ENCODE measurements at regions not wholly inside any gene's neighbourhood (a gene's known extent, or its start where the extent isn't known, plus 50 kb on each side); places are given as distances from the start of the nearest gene placed in this dataset.

DNA sequence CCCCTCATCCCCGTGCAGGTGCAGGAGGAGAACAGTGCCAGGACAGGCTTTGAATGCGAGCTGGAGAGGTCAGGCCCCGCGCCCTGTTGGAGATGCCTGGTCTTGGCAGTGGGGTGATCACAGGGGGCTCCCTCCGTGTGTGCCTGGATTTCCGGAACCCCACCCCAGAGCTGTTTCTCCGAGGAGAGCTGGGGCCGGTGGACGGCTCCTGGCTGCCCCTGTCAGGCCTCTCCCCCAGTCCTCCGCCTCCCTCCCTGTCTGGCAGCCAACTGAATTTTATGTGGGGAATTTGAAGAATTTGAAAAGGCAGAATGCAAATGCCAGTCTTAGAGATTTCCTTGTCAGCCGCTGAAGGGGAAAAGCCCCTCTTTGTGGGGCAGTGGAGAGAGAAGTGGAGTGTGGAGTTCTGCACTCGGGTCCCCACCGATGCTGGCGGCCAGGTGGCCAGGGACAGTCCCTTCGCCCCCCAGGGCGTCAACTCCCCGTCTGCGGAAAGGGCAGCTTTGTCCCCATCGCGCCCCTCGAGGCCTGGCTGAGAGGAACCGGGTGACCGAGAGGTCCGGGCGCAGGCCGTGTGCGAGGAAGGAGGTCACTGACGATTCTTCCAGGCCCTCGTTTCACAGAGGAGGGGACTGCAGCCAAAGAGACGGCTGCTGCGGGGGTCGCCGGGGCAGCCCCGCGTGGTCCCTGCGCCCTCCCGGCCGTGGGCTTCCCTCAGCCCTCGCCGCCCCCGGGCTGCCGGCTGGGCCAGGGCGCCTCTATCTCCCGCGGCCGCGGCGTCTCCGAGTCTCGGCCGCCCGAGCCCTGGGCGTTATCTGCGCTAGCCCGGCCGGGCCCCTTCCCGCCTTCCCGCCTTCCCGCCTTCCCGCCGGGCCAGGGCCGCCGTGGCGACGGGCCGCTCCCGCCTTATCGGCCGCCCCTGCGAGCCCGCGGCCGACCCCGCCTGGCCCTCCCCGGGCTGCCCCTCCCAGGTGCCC is 56.0 kb upstream of the LCTL start (continued):
- TF ChIP-seq RB1 (IDR thresholded peaks at IDR 0.05; ENCODE audit: low read depth) (peak; percentile 99), FIP1L1 (IDR thresholded peaks at IDR 0.05; ENCODE audit: low read depth, low read length, poor library complexity, severe bottlenecking) (peak; percentile 51), ZMIZ1 (IDR thresholded peaks at IDR 0.05; ENCODE audit: low read depth in 2 of 2, low read length in 2 of 2) (0 out of 4 replicates have a peak, but pooled peaks of 1 of the 2 experiments have one; percentile 46), ZNF121 (CRISPR knock-in tag; conservative IDR thresholded peaks at IDR 0.05) (no peak), NFIX (CRISPR knock-in tag; IDR thresholded peaks at IDR 0.05; ENCODE audit: low read depth) (no peak), CEBPB (tag; IDR thresholded peaks at IDR 0.05) (no peak), KLF13 (tag; IDR thresholded peaks at IDR 0.05; ENCODE audit: borderline replicate concordance, low read depth) (0 out of 2 replicates have a peak, but pooled peaks have one; percentile 38), SOX6 (IDR thresholded peaks at IDR 0.05) (peak; percentile 21; the same call in 1 of the 2 replicates), FOXM1 (IDR thresholded peaks at IDR 0.05; ENCODE audit: low read depth) (no peak), FOXM1 (CRISPR knock-in tag; IDR thresholded peaks at IDR 0.05; ENCODE audit: low read depth) (peak; percentile 49; the same call in 1 of the 2 replicates), ZBTB1 (CRISPR knock-in tag; IDR thresholded peaks at IDR 0.05; ENCODE audit: borderline replicate concordance, low read depth) (0 out of 2 replicates have a peak, but pooled peaks have one; percentile 47), TFAM (CRISPR knock-in tag; conservative IDR thresholded peaks at IDR 0.05) (no peak), ZNF592 (IDR thresholded peaks at IDR 0.05) (peak; percentile 98), POLR2AphosphoS5 (IDR thresholded peaks at IDR 0.05; ENCODE audit: control insufficient read depth, insufficient read depth, low read depth, low read length) (peak; percentile 46; the same call in 1 of the 2 replicates), ZNF512 (tag; IDR thresholded peaks at IDR 0.05) (no peak), HIVEP1 (CRISPR knock-in tag; IDR thresholded peaks at IDR 0.05) (no peak), ETV1 (tag; conservative IDR thresholded peaks at IDR 0.05; ENCODE audit: low read depth) (0 out of 2 replicates have a peak, but pooled peaks have one; percentile 5)

Data from K562 (cell line).